Gastrocnemius medialis (tissue), 4 donors: ENCODE measurements at regions not wholly inside any gene's neighbourhood (a gene's known extent, or its start where the extent isn't known, plus 50 kb on each side); places are given as distances from the start of the nearest gene placed in this dataset.
A peak's percentile ranks its signal among the peaks of the same experiment; 100 is the strongest.

Source experiments
- ATAC-seq, 2 donors: fragments of 150-250 bp; one replicate each; pipeline ENCODE4 v1.9.1; 2016
- DNase-seq, 2 donors: peaks; one replicate each; pipeline ENCODE4 v3.0.0-alpha.2; 2019
- H3K27ac ChIP-seq, 4 donors: fragments of 200-600 bp; sonication (generic); 1 replicate in 1 of 4; 2 replicates in 3 of 4; pipeline ENCODE4 v1.5.1; 2016 to 2018; ENCODE audit warnings: mild to moderate bottlenecking in 2 of 4, moderate library complexity in 1 of 4
- H3K27me3 ChIP-seq, 3 donors: fragments of 200-600 bp; sonication (generic) in 2 of 3; 1 replicate in 1 of 3; 2 replicates in 2 of 3; pipeline versions ENCODE4 v1.5.1 to v1.6.0; 2016 to 2019; ENCODE audit warnings: mild to moderate bottlenecking in 1 of 3, moderate library complexity in 1 of 3
- H3K36me3 ChIP-seq, 2 donors: fragments of 200-600 bp; sonication (generic) in 1 of 2; one replicate each; pipeline ENCODE4 v1.5.1; 2017 to 2018
- H3K4me1 ChIP-seq, 2 donors: fragments of 200-600 bp; sonication (generic) in 1 of 2; one replicate each; pipeline ENCODE4 v1.5.1; 2016 to 2017; ENCODE audit warnings: mild to moderate bottlenecking in 2 of 2
- H3K4me3 ChIP-seq, 4 donors: fragments of 200-600 bp; sonication (generic) in 3 of 4; 1 replicate in 1 of 4; 2 replicates in 3 of 4; pipeline ENCODE4 v1.5.1; 2016 to 2019; ENCODE audit warnings: mild to moderate bottlenecking in 2 of 4
- H3K9me3 ChIP-seq, 3 donors: fragments of 200-600 bp; sonication (generic) in 2 of 3; 1 replicate in 1 of 3; 2 replicates in 2 of 3; pipeline ENCODE4 v1.5.1; 2016 to 2019
- POLR2A ChIP-seq, 2 donors: fragments of 450-650 bp; IDR thresholded peaks; one replicate each; pipeline ENCODE4 v1.6.1; 2017; ENCODE audit warnings: antibody characterized with exemption in 2 of 2, mild to moderate bottlenecking in 2 of 2, moderate library complexity in 2 of 2
- in situ Hi-C, 4 donors: fragments of 200-750 bp; cut with MboI; loops; one replicate each; pipeline versions ENCODE4 v1.15.0 to v1.8.0; 2017; ENCODE audit warnings: low sequenced_read_pairs in 4 of 4
- intact Hi-C: fragments of 100-400 bp; cut with DNase I; formaldehyde crosslinking; loops from one replicate; pipeline ENCODE4 v1.15.1; 2023; ENCODE audit warnings: low total_unique reads
- TF ChIP-seq, protein P1 (sequence below), 5 experiments: fragments of 450-650 bp in 3 of 5; fragments of 200-600 bp in 2 of 5; sonication (generic) in 2 of 5; IDR thresholded peaks in 4 of 5; conservative IDR thresholded peaks in 1 of 5; 1 replicate in 4 of 5; 2 replicates in 1 of 5; pipeline ENCODE4 v1.5.1; 2016 to 2019; ENCODE audit warnings: antibody characterized with exemption in 5 of 5, mild to moderate bottlenecking in 3 of 5, moderate library complexity in 3 of 5

DNA sequence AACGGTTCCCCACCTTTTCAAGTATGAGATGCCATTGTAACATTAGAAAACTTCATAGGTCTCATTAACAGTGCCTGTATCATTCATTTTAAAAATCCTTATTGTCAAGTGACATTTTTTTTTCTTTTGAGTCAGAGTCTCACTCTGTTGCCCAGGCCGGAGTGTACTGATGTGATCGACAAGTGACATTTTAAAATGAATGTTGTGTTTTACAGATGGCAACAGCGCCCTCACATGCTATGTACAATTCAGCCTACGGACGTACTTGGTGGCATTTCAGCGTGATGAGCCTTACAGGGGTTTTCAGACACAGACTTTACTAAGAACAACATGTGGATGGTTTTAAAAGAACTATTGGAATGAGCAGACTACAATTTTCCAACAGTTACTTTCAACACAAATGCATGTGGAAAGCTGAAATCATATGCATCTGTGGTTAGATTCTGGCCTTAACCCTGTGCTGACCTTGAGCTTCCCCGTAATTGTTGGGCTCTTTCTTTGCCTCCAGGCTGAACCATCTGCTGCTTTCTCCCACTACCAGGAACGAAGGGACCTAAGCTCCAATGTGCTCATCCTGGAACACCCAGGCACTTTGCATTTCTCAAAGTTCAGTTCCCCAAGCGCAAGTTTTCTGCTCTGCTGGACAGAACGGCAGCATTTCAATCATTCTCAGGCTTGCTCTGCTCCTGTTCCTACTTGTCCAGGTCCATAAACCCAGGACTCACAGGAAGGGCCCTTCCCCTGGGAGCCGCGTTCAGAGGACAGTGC lies 119.9 kb upstream of the NDUFV2 start:
- Histone ChIP-seq H3K27me3 (no peaks in the 10 kb centered on the region), H3K4me3 (no peak overlapping the region), H3K4me1 (no peaks in the 10 kb centered on the region), H3K9me3 (no peaks in the 10 kb centered on the region), H3K27ac (no peak overlapping the region), H3K36me3 (no peaks in the 10 kb centered on the region)
- intact Hi-C loops (loop anchor here (5.0 to 10.0 kb wide), 2 partner anchors 188 to 505 kb away; no protein-coding TSS in a partner anchor), in situ Hi-C loops (loop anchor here in 3 of 4 donors (5.0 to 25.0 kb wide), 4 partner anchors 288 to 495 kb away; no protein-coding TSS in a partner anchor)
- DNase-seq (no peak), ATAC-seq (peak in 1 of 2 donors; percentile 60)
- TF ChIP-seq, protein P1, sequence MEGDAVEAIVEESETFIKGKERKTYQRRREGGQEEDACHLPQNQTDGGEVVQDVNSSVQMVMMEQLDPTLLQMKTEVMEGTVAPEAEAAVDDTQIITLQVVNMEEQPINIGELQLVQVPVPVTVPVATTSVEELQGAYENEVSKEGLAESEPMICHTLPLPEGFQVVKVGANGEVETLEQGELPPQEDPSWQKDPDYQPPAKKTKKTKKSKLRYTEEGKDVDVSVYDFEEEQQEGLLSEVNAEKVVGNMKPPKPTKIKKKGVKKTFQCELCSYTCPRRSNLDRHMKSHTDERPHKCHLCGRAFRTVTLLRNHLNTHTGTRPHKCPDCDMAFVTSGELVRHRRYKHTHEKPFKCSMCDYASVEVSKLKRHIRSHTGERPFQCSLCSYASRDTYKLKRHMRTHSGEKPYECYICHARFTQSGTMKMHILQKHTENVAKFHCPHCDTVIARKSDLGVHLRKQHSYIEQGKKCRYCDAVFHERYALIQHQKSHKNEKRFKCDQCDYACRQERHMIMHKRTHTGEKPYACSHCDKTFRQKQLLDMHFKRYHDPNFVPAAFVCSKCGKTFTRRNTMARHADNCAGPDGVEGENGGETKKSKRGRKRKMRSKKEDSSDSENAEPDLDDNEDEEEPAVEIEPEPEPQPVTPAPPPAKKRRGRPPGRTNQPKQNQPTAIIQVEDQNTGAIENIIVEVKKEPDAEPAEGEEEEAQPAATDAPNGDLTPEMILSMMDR (IDR thresholded peaks at IDR 0.05 in 4 of 5, conservative IDR thresholded peaks at IDR 0.05 in 1 of 5): peak in 2 of 5 experiments; percentile 5 to 23
- no peak for TF ChIP-seq POLR2A (IDR thresholded peaks at IDR 0.05)

DNA sequence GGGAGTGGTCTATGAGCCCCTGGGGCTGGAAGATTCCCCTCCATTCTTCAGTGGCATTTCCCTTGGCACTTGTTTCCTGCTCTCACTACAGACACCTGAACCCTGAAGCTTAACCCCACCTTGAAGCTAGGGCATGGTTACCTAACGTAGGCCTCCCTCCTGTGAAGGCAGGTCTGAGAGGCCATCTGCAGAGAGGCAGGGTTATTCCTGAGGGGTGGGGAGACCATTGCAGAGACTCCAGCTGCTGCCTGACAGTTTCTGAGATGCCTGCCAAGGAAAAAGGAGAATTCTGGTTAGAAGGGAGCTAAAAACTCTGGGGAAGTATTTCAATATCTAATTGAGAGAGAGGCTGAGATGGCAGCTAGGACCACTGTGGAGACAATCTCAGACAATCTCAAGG lies 119.3 kb upstream of the NDUFV2 start:
- in situ Hi-C loops: loop anchor here in 3 of 4 donors (5.0 to 25.0 kb wide), 4 partner anchors 288 to 496 kb away; no protein-coding TSS in a partner anchor
- no peaks in the 10 kb centered on the region for H3K9me3 ChIP-seq
- no peaks in the 10 kb centered on the region for H3K36me3 ChIP-seq
- TF ChIP-seq, protein P1 (IDR thresholded peaks at IDR 0.05 in 4 of 5, conservative IDR thresholded peaks at IDR 0.05 in 1 of 5): no peak
- TF ChIP-seq POLR2A (IDR thresholded peaks at IDR 0.05): no peak
- H3K4me1 ChIP-seq: no peaks in the 10 kb centered on the region
- DNase-seq (no peak), ATAC-seq (no peak)
- no peak overlapping the region for H3K4me3 ChIP-seq
- H3K27ac ChIP-seq: no peak overlapping the region
- intact Hi-C loops: loop anchor here (5.0 to 10.0 kb wide), 2 partner anchors 188 to 506 kb away; no protein-coding TSS in a partner anchor
- no peaks in the 10 kb centered on the region for H3K27me3 ChIP-seq

DNA sequence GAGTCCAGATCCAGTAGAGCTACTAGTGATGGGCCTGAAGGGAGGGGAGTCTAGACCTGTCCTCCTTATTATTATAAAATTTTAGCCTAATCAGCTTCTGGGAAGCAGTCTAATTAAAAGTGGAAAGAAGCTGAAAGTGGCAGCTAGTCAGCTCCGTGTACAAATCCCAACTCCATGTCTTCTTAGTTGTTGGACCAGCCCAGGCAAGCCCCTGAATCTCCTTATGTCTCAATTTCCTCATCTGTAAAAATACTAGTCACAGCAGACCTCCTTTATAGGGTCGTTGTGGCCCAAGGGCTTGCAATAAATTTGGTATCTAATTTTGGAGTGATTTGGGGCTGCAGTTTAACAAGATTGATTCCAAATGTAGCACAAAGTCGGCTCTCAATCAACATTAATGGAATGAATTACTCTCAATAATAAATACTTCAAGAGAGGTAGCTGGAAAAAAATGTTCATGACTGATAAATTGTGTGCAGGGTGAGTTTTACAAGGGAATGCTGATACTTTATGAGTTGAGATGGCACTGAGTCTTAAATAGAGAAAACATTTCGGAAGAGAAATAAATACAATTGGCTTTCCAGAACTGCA lies 118.3 kb upstream of the NDUFV2 start:
- H3K4me3 ChIP-seq: no peak overlapping the region
- ATAC-seq: no peak
- no peak for DNase-seq
- H3K9me3 ChIP-seq: no peaks in the 10 kb centered on the region
- H3K36me3 ChIP-seq: no peaks in the 10 kb centered on the region
- intact Hi-C loops (loop anchor here (5.0 to 10.0 kb wide), 2 partner anchors 189 to 507 kb away; no protein-coding TSS in a partner anchor), in situ Hi-C loops (loop anchor here in 3 of 4 donors (5.0 to 25.0 kb wide), 4 partner anchors 289 to 497 kb away; no protein-coding TSS in a partner anchor)
- TF ChIP-seq, protein P1 (IDR thresholded peaks at IDR 0.05 in 4 of 5, conservative IDR thresholded peaks at IDR 0.05 in 1 of 5): no peak
- H3K27ac ChIP-seq: no peak overlapping the region
- H3K27me3 ChIP-seq: no peaks in the 10 kb centered on the region
- no peaks in the 10 kb centered on the region for H3K4me1 ChIP-seq

DNA sequence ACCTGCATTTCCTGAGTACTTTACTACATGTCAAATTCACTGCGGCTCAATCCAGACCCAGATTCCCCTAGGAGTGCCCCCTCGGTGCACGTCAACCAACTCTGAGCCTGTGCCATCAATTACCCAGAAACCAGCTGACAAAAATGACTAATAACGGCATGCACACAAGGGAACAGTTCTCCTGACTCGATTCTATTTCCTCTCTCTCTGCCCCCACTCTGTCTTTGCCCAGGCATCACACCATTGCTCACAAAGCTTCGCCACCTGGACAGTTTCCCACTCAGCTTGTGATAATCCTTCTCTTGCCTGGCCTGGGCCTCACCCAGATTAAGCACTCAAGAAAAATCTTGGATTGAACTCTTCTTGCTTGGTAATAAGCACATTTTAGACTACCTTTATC lies 115.3 kb upstream of the NDUFV2 start:
- Histone ChIP-seq H3K27me3 (no peaks in the 10 kb centered on the region), H3K4me3 (no peak overlapping the region), H3K27ac (no peak overlapping the region), H3K36me3 (no peaks in the 10 kb centered on the region), H3K9me3 (no peaks in the 10 kb centered on the region), H3K4me1 (peaks cover 0 to 5% of the 10 kb centered on the region in 2 donors)
- intact Hi-C loops: loop anchor here (10.0 kb wide), 1 partner anchor 192 kb away; no protein-coding TSS in a partner anchor
- no peak for TF ChIP-seq POLR2A (IDR thresholded peaks at IDR 0.05)
- TF ChIP-seq, protein P1 (IDR thresholded peaks at IDR 0.05 in 4 of 5, conservative IDR thresholded peaks at IDR 0.05 in 1 of 5): no peak
- DNase-seq: no peak
- ATAC-seq: no peak
- in situ Hi-C loops: loop anchor here in 3 of 4 donors (5.0 to 25.0 kb wide), 4 partner anchors 292 to 500 kb away; no protein-coding TSS in a partner anchor
